Glutamatergic neuron (in vitro differentiated cells): ENCODE measurements at regions not wholly inside any gene's neighbourhood (a gene's known extent, or its start where the extent isn't known, plus 50 kb on each side); places are given as distances from the start of the nearest gene placed in this dataset.

Source experiments
- DNase-seq: peaks from one replicate; pipeline ENCODE4 v3.0.0; 2022
- H3K27ac Mint-ChIP-seq: one replicate; pipeline ENCODE4 v1.8.0; 2020; ENCODE audit warnings: mild to moderate bottlenecking, mixed read lengths, inconsistent platforms; ENCODE audit not compliant: unreplicated experiment
- H3K27me3 Mint-ChIP-seq: one replicate; pipeline ENCODE4 v1.8.0; 2020; ENCODE audit warnings: mild to moderate bottlenecking, moderate library complexity, mixed read lengths, inconsistent platforms; ENCODE audit not compliant: unreplicated experiment
- H3K36me3 Mint-ChIP-seq: one replicate; pipeline ENCODE4 v1.8.0; 2020; ENCODE audit warnings: mild to moderate bottlenecking, mixed read lengths, inconsistent platforms; ENCODE audit not compliant: unreplicated experiment
- H3K4me1 Mint-ChIP-seq: one replicate; pipeline ENCODE4 v1.8.0; 2020; ENCODE audit warnings: mild to moderate bottlenecking, low read depth, mixed read lengths, inconsistent platforms; ENCODE audit not compliant: unreplicated experiment
- H3K4me3 Mint-ChIP-seq: one replicate; pipeline ENCODE4 v1.8.0; 2020; ENCODE audit warnings: mild to moderate bottlenecking, mixed read lengths, inconsistent platforms; ENCODE audit not compliant: unreplicated experiment
- H3K9me3 Mint-ChIP-seq: one replicate; pipeline ENCODE4 v1.8.0; 2020; ENCODE audit warnings: mild to moderate bottlenecking, moderate library complexity, mixed read lengths, inconsistent platforms; ENCODE audit not compliant: unreplicated experiment
- CTCF ChIP-seq: fragments of 200-600 bp; sonication (generic); IDR thresholded peaks from one replicate; pipeline ENCODE4 v1.5.0; 2021; ENCODE audit not compliant: partially characterized antibody, unreplicated experiment

- H3K27me3 Mint-ChIP-seq, result peaks cover 5% of the 10 kb centered on the region
- no peaks in the 10 kb centered on the region for H3K4me1 Mint-ChIP-seq
- peaks cover 9% of the 10 kb centered on the region for H3K36me3 Mint-ChIP-seq
- TF ChIP-seq CTCF, result no peak
- DNase-seq, result no peak
- no peak overlapping the region for H3K27ac Mint-ChIP-seq
- H3K4me3 Mint-ChIP-seq, result no peak overlapping the region
- no peaks in the 10 kb centered on the region for H3K9me3 Mint-ChIP-seq
Observed at GRCh38 chr18:22015156-22015555, 154.2 kb upstream of the GATA6 start.

- peaks cover 7% of the 10 kb centered on the region for H3K36me3 Mint-ChIP-seq
- no peaks in the 10 kb centered on the region for H3K4me1 Mint-ChIP-seq
- no peak overlapping the region for H3K27ac Mint-ChIP-seq
- H3K27me3 Mint-ChIP-seq, result peaks cover 3% of the 10 kb centered on the region
- no peak for TF ChIP-seq CTCF
- H3K4me3 Mint-ChIP-seq, result no peak overlapping the region
- H3K9me3 Mint-ChIP-seq, result no peaks in the 10 kb centered on the region
- no peak for DNase-seq
Observed at GRCh38 chr18:22018366-22018765, 151.0 kb upstream of the GATA6 start.

DNA sequence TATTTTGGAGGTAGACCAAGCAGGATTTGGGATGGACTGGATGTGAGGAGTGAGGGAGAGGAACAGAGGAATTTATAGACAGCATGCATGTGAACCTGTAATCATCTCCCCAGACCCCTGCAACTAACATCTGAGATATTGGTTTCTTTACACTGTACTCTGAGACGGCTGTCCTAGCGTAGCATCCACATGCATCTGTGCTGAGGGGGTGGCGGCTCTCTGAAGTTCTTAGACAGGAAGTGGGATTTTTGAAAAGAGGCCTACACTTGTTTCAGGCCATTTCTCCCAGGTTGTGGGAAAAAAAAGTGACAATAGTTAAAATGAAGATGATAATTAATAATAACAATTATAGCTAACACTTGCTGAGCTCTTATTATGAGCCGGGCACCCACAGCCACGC lies 150.2 kb upstream of the GATA6 start:
- no peak for TF ChIP-seq CTCF
- no peak overlapping the region for H3K4me3 Mint-ChIP-seq
- DNase-seq, result no peak
- no peaks in the 10 kb centered on the region for H3K4me1 Mint-ChIP-seq
- H3K9me3 Mint-ChIP-seq, result no peaks in the 10 kb centered on the region
- peaks cover 3% of the 10 kb centered on the region for H3K27me3 Mint-ChIP-seq
- H3K27ac Mint-ChIP-seq, result no peak overlapping the region
- H3K36me3 Mint-ChIP-seq, result peaks cover 5% of the 10 kb centered on the region

- H3K9me3 Mint-ChIP-seq, result no peaks in the 10 kb centered on the region
- no peaks in the 10 kb centered on the region for H3K4me1 Mint-ChIP-seq
- H3K27ac Mint-ChIP-seq, result no peak overlapping the region
- H3K4me3 Mint-ChIP-seq, result no peak overlapping the region
- DNase-seq, result no peak
- H3K27me3 Mint-ChIP-seq, result peaks cover 3% of the 10 kb centered on the region
- TF ChIP-seq CTCF, result no peak
- H3K36me3 Mint-ChIP-seq, result peaks cover 5% of the 10 kb centered on the region
Observed at GRCh38 chr18:22020127-22020866, 149.1 kb upstream of the GATA6 start.

DNA sequence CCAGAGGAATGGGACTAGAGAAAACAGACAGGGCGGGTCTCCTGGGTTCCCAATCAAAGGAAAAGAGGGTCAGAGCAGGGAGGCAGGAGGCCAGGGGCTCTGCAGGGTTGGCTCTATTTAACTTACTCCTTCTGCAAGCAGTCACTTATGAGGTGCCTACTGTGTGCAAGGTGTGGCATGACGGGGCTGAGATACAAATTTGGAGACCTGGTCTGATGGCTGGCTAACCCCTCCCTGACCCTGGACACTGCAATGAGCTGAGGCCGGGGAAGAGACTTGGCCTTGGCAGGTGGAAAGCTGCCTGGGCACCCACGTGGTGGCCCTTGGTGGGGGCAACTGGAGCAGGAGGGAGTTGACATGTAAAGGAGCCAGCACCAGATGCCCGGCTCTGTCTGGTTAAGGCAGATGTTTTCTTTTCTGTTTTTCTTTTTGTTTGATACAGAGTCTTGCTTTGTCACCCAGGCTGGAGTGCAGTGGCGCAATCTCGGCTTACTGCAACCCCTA lies 148.5 kb upstream of the GATA6 start:
- Mint-ChIP-seq H3K4me1 (no peaks in the 10 kb centered on the region), H3K27me3 (peaks cover 3% of the 10 kb centered on the region), H3K36me3 (peaks cover 5% of the 10 kb centered on the region), H3K4me3 (no peak overlapping the region), H3K27ac (no peak overlapping the region), H3K9me3 (no peaks in the 10 kb centered on the region)
- DNase-seq, result no peak
- no peak for TF ChIP-seq CTCF
